ENCODE measurements at regions not wholly inside any gene's neighbourhood (a gene's known extent, or its start where the extent isn't known, plus 50 kb on each side); places are given as distances from the start of the nearest gene placed in this dataset.

GRCh38 chr2:66761826-66762225, 326.9 kb downstream of the MEIS1 start:
- TF ChIP-seq POLR2AphosphoS5 (IDR thresholded peaks at IDR 0.05; ENCODE audit: low read depth): no peak
- TF ChIP-seq, protein P1, sequence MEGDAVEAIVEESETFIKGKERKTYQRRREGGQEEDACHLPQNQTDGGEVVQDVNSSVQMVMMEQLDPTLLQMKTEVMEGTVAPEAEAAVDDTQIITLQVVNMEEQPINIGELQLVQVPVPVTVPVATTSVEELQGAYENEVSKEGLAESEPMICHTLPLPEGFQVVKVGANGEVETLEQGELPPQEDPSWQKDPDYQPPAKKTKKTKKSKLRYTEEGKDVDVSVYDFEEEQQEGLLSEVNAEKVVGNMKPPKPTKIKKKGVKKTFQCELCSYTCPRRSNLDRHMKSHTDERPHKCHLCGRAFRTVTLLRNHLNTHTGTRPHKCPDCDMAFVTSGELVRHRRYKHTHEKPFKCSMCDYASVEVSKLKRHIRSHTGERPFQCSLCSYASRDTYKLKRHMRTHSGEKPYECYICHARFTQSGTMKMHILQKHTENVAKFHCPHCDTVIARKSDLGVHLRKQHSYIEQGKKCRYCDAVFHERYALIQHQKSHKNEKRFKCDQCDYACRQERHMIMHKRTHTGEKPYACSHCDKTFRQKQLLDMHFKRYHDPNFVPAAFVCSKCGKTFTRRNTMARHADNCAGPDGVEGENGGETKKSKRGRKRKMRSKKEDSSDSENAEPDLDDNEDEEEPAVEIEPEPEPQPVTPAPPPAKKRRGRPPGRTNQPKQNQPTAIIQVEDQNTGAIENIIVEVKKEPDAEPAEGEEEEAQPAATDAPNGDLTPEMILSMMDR (IDR thresholded peaks at IDR 0.05; ENCODE audit: insufficient read depth, low read length): no peak
- TF ChIP-seq, protein P2, sequence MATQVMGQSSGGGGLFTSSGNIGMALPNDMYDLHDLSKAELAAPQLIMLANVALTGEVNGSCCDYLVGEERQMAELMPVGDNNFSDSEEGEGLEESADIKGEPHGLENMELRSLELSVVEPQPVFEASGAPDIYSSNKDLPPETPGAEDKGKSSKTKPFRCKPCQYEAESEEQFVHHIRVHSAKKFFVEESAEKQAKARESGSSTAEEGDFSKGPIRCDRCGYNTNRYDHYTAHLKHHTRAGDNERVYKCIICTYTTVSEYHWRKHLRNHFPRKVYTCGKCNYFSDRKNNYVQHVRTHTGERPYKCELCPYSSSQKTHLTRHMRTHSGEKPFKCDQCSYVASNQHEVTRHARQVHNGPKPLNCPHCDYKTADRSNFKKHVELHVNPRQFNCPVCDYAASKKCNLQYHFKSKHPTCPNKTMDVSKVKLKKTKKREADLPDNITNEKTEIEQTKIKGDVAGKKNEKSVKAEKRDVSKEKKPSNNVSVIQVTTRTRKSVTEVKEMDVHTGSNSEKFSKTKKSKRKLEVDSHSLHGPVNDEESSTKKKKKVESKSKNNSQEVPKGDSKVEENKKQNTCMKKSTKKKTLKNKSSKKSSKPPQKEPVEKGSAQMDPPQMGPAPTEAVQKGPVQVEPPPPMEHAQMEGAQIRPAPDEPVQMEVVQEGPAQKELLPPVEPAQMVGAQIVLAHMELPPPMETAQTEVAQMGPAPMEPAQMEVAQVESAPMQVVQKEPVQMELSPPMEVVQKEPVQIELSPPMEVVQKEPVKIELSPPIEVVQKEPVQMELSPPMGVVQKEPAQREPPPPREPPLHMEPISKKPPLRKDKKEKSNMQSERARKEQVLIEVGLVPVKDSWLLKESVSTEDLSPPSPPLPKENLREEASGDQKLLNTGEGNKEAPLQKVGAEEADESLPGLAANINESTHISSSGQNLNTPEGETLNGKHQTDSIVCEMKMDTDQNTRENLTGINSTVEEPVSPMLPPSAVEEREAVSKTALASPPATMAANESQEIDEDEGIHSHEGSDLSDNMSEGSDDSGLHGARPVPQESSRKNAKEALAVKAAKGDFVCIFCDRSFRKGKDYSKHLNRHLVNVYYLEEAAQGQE (IDR thresholded peaks at IDR 0.05; ENCODE audit: insufficient replicate concordance, low read depth): no peak
- no peak for TF ChIP-seq GABPA (IDR thresholded peaks at IDR 0.05; ENCODE audit: low read depth)
- no peak for TF ChIP-seq SPI1 (IDR thresholded peaks at IDR 0.05; ENCODE audit: borderline replicate concordance, low read depth)
